ENCODE measurements at regions not wholly inside any gene's neighbourhood (a gene's known extent, or its start where the extent isn't known, plus 50 kb on each side); places are given as distances from the start of the nearest gene placed in this dataset.
"Not testable (repeated sequence)": the region's sequence is repeated elsewhere in the genome, so short reads cannot be mapped to it uniquely, and the experiment has no call there.

- no peak overlapping the region for H3K4me3 Mint-ChIP-seq
- ChIA-PET POLR2A (no interaction called here), CTCF (no interaction called here)
- peaks cover 6% of the 10 kb centered on the region for H3K4me1 Mint-ChIP-seq (ENCODE audit: low read depth)
- H3K9me3 Mint-ChIP-seq (ENCODE audit: insufficient read depth), result peaks cover 3% of the 10 kb centered on the region
- DNase-seq, result no peak
- H3K27ac Mint-ChIP-seq, result no peak overlapping the region
- no peak for ATAC-seq
- no peaks in the 10 kb centered on the region for H3K36me3 Mint-ChIP-seq (ENCODE audit: low read depth)
- H3K27me3 Mint-ChIP-seq (ENCODE audit: low read depth), result peaks cover 15% of the 10 kb centered on the region
Measured at GRCh38 chr6:20263059-20263458, 50.8 kb upstream of the MBOAT1 start.

- no peak for DNase-seq
- ATAC-seq, result no peak
- Mint-ChIP-seq H3K4me3 (no peak overlapping the region), H3K27ac (no peak overlapping the region), H3K9me3 (ENCODE audit: insufficient read depth) (peaks cover 3% of the 10 kb centered on the region), H3K27me3 (ENCODE audit: low read depth) (peaks cover 19% of the 10 kb centered on the region), H3K4me1 (ENCODE audit: low read depth) (peaks cover 3% of the 10 kb centered on the region), H3K36me3 (ENCODE audit: low read depth) (no peaks in the 10 kb centered on the region)
- ChIA-PET CTCF (interaction anchor here (1.2 kb wide), 1 partner anchor 28 kb away, joined by 3 read pairs; no protein-coding TSS in a partner anchor), POLR2A (no interaction called here)
Measured at GRCh38 chr6:20265842-20266241, 53.6 kb upstream of the MBOAT1 start.

DNA sequence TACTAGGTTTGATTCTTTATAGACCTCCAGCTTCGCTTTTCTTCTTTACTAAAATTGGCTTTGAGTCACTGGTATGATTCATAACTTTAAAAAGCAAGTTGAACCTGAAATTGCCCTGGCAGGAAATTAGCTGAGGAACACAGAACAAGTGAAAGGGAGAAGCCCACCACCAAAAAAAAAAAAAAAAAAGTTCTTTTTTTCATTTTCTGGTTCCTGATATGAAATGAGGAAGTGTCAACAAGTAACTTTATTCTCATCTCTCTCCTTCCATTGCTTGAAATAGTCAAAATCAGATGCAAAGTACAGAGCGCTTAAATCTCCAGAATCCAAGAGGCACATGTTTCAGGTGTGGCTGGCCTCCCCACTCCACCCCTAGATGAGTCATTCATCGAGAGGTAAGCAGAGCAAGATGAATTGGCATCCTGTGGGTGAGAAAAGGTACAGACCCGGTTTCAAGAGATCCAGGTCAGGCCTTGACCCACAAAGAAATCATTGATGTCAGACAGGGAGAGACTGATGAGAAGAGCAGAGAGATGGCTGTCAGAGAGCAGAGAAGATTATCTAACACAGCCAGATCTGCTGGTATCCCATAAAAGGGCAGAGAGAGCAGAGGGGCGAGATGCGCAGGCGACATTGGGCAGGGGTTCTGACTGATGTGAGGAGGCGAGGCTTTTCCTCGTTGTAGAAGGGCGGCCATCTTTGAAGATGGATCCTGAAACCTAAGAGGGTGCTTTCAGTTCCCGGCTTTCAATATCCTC is 54.8 kb upstream of the MBOAT1 start:
- Mint-ChIP-seq H3K4me3 (no peak overlapping the region), H3K9me3 (ENCODE audit: insufficient read depth) (peaks cover 3% of the 10 kb centered on the region), H3K27ac (no peak overlapping the region), H3K36me3 (ENCODE audit: low read depth) (no peaks in the 10 kb centered on the region), H3K27me3 (ENCODE audit: low read depth) (peaks cover 24% of the 10 kb centered on the region), H3K4me1 (ENCODE audit: low read depth) (peaks cover 3% of the 10 kb centered on the region)
- ATAC-seq (no peak), DNase-seq (no peak)
- ChIA-PET CTCF (interaction anchor here (1.2 kb wide), 1 partner anchor 30 kb away, joined by 3 read pairs; no protein-coding TSS in a partner anchor), POLR2A (no interaction called here)

GRCh38 chr6:20269181-20269580 is 56.9 kb upstream of the MBOAT1 start:
- DNase-seq, result no peak
- Mint-ChIP-seq H3K27ac (no peak overlapping the region), H3K4me1 (ENCODE audit: low read depth) (peaks cover 3% of the 10 kb centered on the region), H3K27me3 (ENCODE audit: low read depth) (peaks cover 18% of the 10 kb centered on the region), H3K9me3 (ENCODE audit: insufficient read depth) (no peaks in the 10 kb centered on the region), H3K36me3 (ENCODE audit: low read depth) (no peaks in the 10 kb centered on the region), H3K4me3 (no peak overlapping the region)
- no peak for ATAC-seq
- ChIA-PET CTCF (no interaction called here), POLR2A (no interaction called here)

GRCh38 chr6:20271818-20272217 is 59.5 kb upstream of the MBOAT1 start:
- Mint-ChIP-seq H3K4me1 (ENCODE audit: low read depth) (peaks cover 3% of the 10 kb centered on the region), H3K4me3 (no peak overlapping the region), H3K27me3 (ENCODE audit: low read depth) (peaks cover 14% of the 10 kb centered on the region), H3K27ac (no peak overlapping the region), H3K36me3 (ENCODE audit: low read depth) (no peaks in the 10 kb centered on the region), H3K9me3 (ENCODE audit: insufficient read depth) (no peaks in the 10 kb centered on the region)
- ChIA-PET POLR2A (no interaction called here), CTCF (no interaction called here)
- no peak for ATAC-seq
- DNase-seq, result no peak

GRCh38 chr6:20274137-20274536 is 61.9 kb upstream of the MBOAT1 start:
- no peak overlapping the region for H3K4me3 Mint-ChIP-seq
- H3K36me3 Mint-ChIP-seq (ENCODE audit: low read depth), result no peaks in the 10 kb centered on the region
- H3K27me3 Mint-ChIP-seq (ENCODE audit: low read depth), result peaks cover 20% of the 10 kb centered on the region
- ChIA-PET CTCF (no interaction called here), POLR2A (no interaction called here)
- no peaks in the 10 kb centered on the region for H3K9me3 Mint-ChIP-seq (ENCODE audit: insufficient read depth)
- no peak for ATAC-seq
- no peak overlapping the region for H3K27ac Mint-ChIP-seq
- no peaks in the 10 kb centered on the region for H3K4me1 Mint-ChIP-seq (ENCODE audit: low read depth)
- DNase-seq, result no peak

- H3K9me3 Mint-ChIP-seq (ENCODE audit: insufficient read depth); H3K36me3 Mint-ChIP-seq (ENCODE audit: low read depth); DNase-seq; ATAC-seq; CTCF ChIA-PET; H3K4me3 Mint-ChIP-seq; H3K27ac Mint-ChIP-seq; H3K4me1 Mint-ChIP-seq (ENCODE audit: low read depth); POLR2A ChIA-PET: not testable (repeated sequence)
- H3K27me3 Mint-ChIP-seq (ENCODE audit: low read depth), result peaks cover 31% of the 10 kb centered on the region
Measured at GRCh38 chr6:20275837-20276236, 63.6 kb upstream of the MBOAT1 start.

DNA sequence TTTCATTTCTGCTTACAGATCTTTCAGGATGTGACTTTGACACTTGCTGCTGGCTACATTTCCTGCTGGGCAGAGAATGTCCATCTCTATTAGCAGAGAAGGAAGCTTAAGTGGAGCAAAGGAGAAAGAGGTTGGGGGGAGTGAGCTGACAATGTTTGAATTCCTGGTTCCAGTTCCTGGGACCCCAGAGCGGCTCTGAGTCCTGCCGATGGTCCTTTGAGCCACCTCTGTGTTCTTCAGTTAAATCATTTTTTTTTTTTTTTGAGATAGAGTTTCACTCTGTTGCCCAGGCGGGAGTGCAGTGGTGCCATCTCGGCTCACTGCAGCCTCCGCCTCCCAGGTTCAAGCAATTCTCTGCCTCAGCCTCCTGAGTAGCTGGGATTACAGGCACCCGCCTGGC is 65.5 kb upstream of the MBOAT1 start:
- peaks cover 41% of the 10 kb centered on the region for H3K27me3 Mint-ChIP-seq (ENCODE audit: low read depth)
- H3K4me1 Mint-ChIP-seq (ENCODE audit: low read depth); POLR2A ChIA-PET; H3K9me3 Mint-ChIP-seq (ENCODE audit: insufficient read depth); DNase-seq; H3K4me3 Mint-ChIP-seq; ATAC-seq; H3K27ac Mint-ChIP-seq; H3K36me3 Mint-ChIP-seq (ENCODE audit: low read depth): not testable (repeated sequence)
- CTCF ChIA-PET, result interaction anchor here (2.8 kb wide), 1 partner anchor 13 kb away, joined by 9 read pairs; no protein-coding TSS in a partner anchor

DNA sequence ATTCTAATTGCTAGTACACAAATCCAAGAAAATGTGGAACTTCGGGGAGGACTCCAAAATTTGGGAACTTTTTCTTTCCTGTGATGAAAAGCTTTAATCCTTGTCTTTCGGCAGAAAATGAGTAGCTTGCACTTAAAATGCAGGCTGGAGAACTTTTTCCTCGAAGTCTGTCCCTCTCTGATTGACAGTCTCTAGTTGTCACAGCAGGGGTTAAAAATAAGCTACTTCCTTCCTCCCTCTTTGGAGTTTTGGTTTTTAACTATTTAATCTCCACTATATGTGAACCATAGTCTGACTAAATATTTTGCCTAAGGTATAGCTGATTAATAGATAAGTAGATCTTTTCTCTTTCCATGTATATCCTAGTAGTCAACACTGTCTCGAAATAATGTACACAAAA is 66.8 kb upstream of the MBOAT1 start:
- H3K9me3 Mint-ChIP-seq (ENCODE audit: insufficient read depth), result peaks cover 3% of the 10 kb centered on the region
- ATAC-seq (no peak), DNase-seq (no peak)
- no peaks in the 10 kb centered on the region for H3K36me3 Mint-ChIP-seq (ENCODE audit: low read depth)
- H3K27ac Mint-ChIP-seq, result no peak overlapping the region
- H3K27me3 Mint-ChIP-seq (ENCODE audit: low read depth), result peaks cover 55% of the 10 kb centered on the region
- H3K4me1 Mint-ChIP-seq (ENCODE audit: low read depth), result no peaks in the 10 kb centered on the region
- CTCF ChIA-PET, result interaction anchor here (1.1 to 2.8 kb wide), 4 partner anchors 11 to 249 kb away, joined by 3 to 9 read pairs (median 4); no protein-coding TSS in a partner anchor
- POLR2A ChIA-PET, result interaction anchor here (0.8 kb wide), 1 partner anchor 122 kb away, joined by 3 read pairs; no protein-coding TSS in a partner anchor
- no peak overlapping the region for H3K4me3 Mint-ChIP-seq

DNA sequence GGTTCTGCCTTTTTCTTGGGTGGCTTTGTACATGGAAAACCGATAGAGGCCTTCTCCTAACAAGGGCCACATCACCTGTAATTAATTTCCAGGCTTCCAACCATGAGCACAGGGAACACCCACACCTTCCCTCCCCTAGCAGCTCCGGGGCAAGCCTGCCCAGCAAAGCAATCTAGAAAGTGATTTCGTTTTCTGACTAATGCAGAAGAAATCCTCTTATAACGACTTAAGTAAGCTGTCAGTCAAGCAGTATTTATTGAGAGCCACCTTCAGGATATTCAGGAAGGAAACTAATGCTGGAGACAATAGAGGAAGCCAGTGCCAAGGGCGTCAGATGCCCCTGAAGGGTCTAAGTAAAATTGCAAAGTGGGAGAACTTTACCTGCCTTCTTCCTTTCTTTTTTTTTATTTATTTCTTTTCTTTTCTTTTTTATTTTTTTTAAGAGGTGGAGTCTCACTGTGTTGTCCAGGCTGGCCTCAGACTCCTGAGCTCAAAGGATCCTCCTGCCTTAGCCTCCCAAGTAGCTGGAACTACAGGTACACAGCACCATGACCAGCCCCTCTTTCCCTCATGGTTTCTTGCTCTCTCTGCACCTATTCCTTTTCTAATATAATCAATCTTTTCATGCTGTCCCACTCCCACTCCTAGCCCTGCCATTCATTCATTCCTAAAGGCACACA is 67.5 kb upstream of the MBOAT1 start:
- CTCF ChIA-PET, result interaction anchor here (1.2 to 2.8 kb wide), 3 partner anchors 10 to 249 kb away, joined by 4 to 9 read pairs (median 5); no protein-coding TSS in a partner anchor
- Mint-ChIP-seq H3K27me3 (ENCODE audit: low read depth) (peaks cover 61% of the 10 kb centered on the region), H3K36me3 (ENCODE audit: low read depth) (no peaks in the 10 kb centered on the region), H3K4me1 (ENCODE audit: low read depth) (no peaks in the 10 kb centered on the region), H3K9me3 (ENCODE audit: insufficient read depth) (peaks cover 8% of the 10 kb centered on the region), H3K4me3 (no peak overlapping the region), H3K27ac (no peak overlapping the region)
- POLR2A ChIA-PET, result no interaction called here
- no peak for ATAC-seq
- DNase-seq, result no peak

- no peaks in the 10 kb centered on the region for H3K4me1 Mint-ChIP-seq (ENCODE audit: low read depth)
- ATAC-seq (no peak), DNase-seq (no peak)
- H3K27ac Mint-ChIP-seq, result no peak overlapping the region
- H3K36me3 Mint-ChIP-seq (ENCODE audit: low read depth), result no peaks in the 10 kb centered on the region
- ChIA-PET CTCF (interaction anchor here (1.4 to 2.8 kb wide), 2 partner anchors 10 to 248 kb away, joined by 5 to 9 read pairs; no protein-coding TSS in a partner anchor), POLR2A (no interaction called here)
- no peak overlapping the region for H3K4me3 Mint-ChIP-seq
- peaks cover 61% of the 10 kb centered on the region for H3K27me3 Mint-ChIP-seq (ENCODE audit: low read depth)
- peaks cover 8% of the 10 kb centered on the region for H3K9me3 Mint-ChIP-seq (ENCODE audit: insufficient read depth)
Measured at GRCh38 chr6:20280288-20280621, 68.0 kb upstream of the MBOAT1 start.

DNA sequence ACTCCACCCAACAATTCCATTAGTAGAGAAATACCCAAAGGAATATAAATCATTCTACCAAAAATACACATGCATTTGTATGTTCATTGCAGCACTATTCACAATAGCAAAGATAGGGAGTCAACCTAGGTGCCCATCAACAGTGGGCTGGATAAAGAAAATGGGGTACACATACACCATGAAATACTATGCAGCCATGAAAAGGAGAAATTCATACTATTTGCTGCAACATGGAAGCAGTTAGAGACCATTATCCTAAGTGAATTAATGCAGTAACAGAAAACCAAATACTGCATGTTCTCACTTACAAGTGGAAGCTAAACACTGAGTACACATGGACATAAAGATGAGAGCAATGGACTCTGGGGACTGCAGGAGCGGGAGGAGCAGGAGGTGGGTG is 72.4 kb upstream of the MBOAT1 start:
- no peak overlapping the region for H3K4me3 Mint-ChIP-seq
- DNase-seq (no peak), ATAC-seq (no peak)
- no peaks in the 10 kb centered on the region for H3K4me1 Mint-ChIP-seq (ENCODE audit: low read depth)
- ChIA-PET CTCF (no interaction called here), POLR2A (no interaction called here)
- peaks cover 8% of the 10 kb centered on the region for H3K9me3 Mint-ChIP-seq (ENCODE audit: insufficient read depth)
- no peaks in the 10 kb centered on the region for H3K36me3 Mint-ChIP-seq (ENCODE audit: low read depth)
- H3K27me3 Mint-ChIP-seq (ENCODE audit: low read depth), result peaks cover 44% of the 10 kb centered on the region
- no peak overlapping the region for H3K27ac Mint-ChIP-seq
